Erythroblast (primary cell): ENCODE measurements at regions not wholly inside any gene's neighbourhood (a gene's known extent, or its start where the extent isn't known, plus 50 kb on each side); places are given as distances from the start of the nearest gene placed in this dataset.

Source experiments
- DNase-seq, 2 experiments: peaks; one replicate each; lab custom pipeline; 2025; lab: John Stamatoyannopoulos, UW
- GATA1 ChIP-seq: IDR thresholded peaks from 2 replicates; pipeline ENCODE4 v1.6.1; 2011; ENCODE audit warnings: low read depth, mild to moderate bottlenecking, control low read depth, low read length, moderate library complexity
- POLR2A ChIP-seq: IDR thresholded peaks from 2 replicates; pipeline ENCODE4 v1.6.1; 2011; ENCODE audit warnings: mild to moderate bottlenecking, low read length

GRCh38 chr18:47758000-47758399 lies 172.5 kb downstream of the SMAD2 start:
- peak in 1 of 2 experiments; percentile 13 for DNase-seq
- TF ChIP-seq POLR2A (no peak), GATA1 (no peak)

DNA sequence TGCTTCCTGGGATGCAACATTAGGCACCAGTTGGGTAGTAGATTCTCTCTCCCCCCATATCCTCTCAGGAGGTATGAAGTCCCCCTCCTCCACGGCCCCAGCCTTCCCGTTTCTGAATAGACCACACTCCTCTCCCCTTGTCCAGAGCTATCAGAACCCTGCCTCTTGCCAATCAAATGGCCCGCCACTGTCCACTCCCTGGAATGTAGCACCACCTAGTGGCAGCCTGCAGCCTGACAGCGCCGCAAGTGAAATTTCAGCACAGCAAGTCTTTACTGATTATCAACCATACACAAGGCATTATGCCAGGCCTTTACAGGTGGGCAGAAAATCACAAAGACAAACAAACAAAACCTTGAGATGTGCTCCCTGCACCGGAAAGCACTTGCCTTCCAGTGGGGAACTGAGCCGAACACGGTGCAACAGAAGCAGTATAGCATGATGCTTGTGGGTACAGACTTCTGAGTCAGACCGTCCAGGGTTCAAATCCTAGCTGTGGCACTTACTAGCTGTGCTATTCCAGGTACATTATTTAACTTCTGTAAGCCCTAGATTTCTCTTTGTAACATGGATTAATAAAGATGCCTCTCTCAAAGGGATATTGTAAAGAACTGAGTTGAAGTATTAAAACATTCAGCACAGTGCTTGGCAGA lies 174.0 kb downstream of the SMAD2 start:
- peak; percentile 68 to 79 for DNase-seq
- no peak for TF ChIP-seq GATA1
- no peak for TF ChIP-seq POLR2A

- TF ChIP-seq GATA1 (no peak), POLR2A (no peak)
- no peak for DNase-seq
These were observed 175.4 kb downstream of the SMAD2 start for GRCh38 chr18:47755102-47755456.

- peak; percentile 53 to 72 for DNase-seq
- TF ChIP-seq GATA1 (no peak), POLR2A (no peak)
These were observed 176.0 kb downstream of the SMAD2 start for GRCh38 chr18:47754311-47755101.

DNA sequence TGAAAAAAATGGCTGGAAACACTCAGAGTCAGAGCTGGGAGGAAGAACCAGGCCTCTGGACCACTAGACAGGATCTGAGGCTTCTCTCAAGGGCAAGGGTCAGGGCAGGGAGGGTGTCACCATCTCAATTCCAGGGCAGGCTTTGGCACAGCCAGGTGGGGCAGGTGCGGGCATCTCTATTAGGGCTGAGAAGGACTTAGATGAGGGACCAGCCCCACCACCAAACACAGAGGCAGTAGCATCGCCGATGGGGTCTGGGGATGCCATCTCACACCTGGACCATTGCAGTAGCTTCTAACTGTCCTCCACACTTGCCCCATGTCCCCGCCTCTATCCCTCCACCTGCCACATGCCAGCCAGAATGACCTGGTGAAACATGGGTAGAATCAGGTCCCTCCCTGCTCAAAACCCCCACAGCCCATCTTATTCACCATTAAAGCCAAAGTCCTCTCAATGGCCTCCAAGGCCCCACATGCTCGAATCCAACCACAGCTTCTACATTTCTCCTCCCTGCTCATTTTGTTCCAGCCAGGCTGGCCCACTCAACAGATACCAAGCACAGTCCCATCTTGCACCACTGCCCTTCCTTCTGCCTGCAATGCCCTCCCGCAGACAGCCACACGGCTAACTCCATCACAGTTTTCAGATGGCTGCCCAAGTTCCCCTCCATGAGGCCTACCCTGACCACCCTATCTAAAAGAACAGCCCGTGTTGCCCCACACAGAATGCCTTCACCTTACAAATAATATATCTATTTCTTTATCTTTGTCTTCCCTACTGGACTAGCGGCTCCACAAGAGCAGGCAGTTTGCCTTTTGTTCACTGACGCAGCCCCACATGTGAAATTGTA lies 177.4 kb downstream of the SMAD2 start:
- DNase-seq, result no peak
- TF ChIP-seq GATA1 (no peak), POLR2A (no peak)

DNA sequence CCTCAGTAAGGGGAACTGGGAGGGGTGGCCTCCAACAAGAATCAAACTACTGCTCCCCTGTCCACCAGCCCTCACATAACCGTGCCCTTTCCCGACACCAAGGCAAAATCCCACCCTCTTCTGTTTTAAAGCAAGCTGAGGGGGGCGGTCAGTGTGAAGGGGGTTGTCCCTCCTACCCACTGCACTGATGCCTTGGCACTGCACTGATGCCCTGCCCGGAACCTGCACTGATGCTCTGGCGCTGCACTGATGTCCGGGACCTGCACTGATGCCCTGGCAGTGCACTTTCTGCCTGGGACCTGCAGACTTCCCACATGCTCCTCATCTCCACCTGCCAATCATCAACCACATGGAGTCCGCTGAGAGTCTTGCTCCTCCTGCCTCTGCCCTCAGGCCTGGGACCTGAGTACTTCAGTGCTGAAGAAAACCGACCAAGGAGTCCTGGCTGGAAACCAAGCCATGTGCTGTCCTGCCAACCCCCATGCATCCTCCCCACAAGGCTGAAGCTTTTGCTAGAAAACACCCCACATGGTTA lies 179.5 kb downstream of the SMAD2 start:
- no peak for DNase-seq
- TF ChIP-seq GATA1 (no peak), POLR2A (no peak)

DNA sequence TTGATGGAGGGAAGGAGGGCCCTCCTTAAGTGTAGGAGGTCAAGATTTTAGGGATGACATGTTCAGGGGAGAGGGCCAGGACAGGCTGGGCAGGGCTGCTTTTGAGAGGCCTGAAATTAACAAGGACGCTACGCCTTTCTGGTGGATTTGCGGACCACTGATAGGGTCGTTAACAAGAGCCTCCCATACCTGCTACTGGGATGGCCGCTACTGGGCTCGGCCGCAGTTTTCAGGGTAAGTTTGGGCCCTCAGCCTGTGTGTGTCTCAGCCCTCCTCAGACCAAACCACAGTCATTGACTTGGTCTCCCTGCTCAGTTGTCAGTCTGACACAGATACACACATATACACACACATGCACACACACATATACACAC lies 180.9 kb downstream of the SMAD2 start:
- TF ChIP-seq GATA1 (no peak), POLR2A (no peak)

GRCh38 chr18:47748847-47749599 lies 181.4 kb downstream of the SMAD2 start:
- TF ChIP-seq GATA1, result no peak
- TF ChIP-seq POLR2A, result no peak
- peak; percentile 84 to 93 for DNase-seq

More for the DNA sequence above, 180.9 kb downstream of the SMAD2 start:
- DNase-seq, result no peak

DNA sequence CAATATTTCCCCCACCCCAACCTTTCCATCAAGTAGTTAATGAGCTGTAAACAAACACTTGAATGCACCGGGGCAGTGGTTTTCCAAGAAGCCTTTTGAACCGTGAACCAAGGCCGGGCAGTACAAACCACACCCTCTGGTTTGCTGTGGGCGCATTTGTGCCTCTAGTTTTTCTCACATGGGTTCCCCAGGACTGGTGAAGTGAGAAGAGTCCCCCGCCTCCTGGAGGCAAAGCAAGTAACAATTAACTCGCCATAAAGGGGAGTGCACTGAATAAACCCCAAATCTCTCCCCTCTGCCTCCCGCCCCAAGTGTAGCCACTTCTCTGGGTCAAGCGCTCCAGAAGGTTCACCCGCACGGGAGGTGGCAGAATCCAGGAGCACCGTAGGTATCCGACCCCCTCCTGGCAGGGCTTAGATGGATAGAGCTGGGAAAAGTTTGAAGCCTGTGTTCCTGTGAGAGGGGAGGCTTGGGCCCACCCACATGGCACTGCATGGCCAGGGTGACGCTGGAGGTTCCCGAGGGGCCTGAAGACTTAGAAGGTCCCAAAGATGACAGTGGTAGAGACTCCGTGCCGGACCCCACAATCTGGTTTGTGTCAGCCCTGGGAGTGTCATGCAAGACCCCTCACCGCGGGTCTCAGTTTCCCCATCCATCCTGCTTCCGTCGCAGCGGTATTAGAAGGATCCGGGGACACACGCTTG lies 182.2 kb downstream of the SMAD2 start:
- TF ChIP-seq POLR2A (no peak), GATA1 (no peak)
- DNase-seq, result no peak

DNA sequence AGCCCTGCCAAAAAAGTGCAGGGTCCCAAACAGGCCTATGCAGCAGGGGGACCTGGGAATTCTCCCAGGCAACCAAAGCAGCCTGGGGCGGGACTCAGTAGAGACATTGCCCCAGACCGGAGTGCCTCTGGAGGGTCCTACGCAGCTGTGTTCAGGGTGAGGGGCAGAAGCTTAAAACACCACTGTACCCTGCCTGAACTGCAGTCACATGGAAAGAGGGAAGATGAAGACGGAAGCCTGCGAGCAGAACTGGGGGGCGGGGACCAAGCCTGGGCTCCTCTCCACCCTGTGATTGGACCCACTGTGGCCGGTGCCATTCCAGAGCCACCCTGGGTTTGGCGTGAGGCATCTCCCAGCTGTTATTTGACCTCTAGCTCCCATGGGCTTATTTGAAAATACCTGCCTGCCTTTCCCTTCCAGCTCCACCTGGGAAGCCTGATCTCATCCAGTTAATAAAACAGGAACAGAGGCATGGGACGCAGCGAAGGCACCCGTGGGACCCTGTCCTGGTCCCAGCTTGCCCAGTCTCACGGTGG lies 183.1 kb downstream of the SMAD2 start:
- no peak for DNase-seq
- TF ChIP-seq POLR2A, result no peak
- TF ChIP-seq GATA1, result no peak

DNA sequence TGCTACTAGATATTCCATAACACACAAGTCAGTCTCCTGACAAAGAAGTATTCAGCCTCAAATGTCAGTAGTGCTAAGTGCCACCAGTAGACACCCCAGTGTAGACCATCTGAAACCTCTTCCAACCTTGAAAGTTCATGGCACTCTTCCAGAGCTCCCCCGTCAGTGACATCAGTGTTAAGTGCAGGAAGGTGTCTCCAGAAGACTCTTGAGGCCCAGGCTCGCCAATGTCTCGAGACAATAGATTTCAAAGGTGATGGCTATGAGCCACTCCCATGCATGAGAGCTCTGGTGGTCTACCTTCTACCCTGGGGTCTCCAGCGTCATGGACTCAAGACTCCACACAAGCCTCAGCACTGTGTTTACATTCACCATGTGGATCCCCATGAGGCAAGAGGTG lies 183.8 kb downstream of the SMAD2 start:
- DNase-seq, result no peak
- no peak for TF ChIP-seq POLR2A
- TF ChIP-seq GATA1, result no peak

GRCh38 chr18:47745227-47745626 lies 185.2 kb downstream of the SMAD2 start:
- DNase-seq, result no peak
- no peak for TF ChIP-seq POLR2A
- no peak for TF ChIP-seq GATA1

DNA sequence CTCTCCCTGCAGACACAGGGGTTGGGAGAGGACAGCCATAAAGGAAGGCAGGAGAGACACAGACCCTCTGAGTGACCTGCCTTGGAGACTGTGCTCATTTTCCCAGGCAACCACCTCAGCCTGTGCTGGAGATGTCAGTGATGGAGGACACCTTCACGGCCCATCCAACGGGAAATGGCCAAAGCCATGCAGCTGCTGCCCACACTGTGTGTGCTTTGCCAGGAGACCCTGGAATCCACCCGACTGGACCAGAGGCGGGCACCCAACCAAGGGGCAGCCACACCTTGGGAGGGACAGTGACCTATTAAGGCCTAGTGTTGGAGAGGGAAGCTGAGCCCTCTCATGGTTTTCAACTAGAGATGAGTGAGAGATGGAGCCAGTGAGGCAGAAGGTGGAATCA lies 192.5 kb downstream of the SMAD2 start:
- no peak for DNase-seq
- no peak for TF ChIP-seq GATA1
- TF ChIP-seq POLR2A, result no peak
